NOMO-1 treated with dmso at 0.1 percent for 144 hours (cell line): ENCODE measurements at regions not wholly inside any gene's neighbourhood (a gene's known extent, or its start where the extent isn't known, plus 50 kb on each side); places are given as distances from the start of the nearest gene placed in this dataset.
"Not testable (repeated sequence)": the region's sequence is repeated elsewhere in the genome, so short reads cannot be mapped to it uniquely, and the experiment has no call there.

Source experiments
- DNase-seq: peaks from one replicate; lab custom pipeline; 2025; ENCODE audit not compliant: unreplicated experiment; lab: John Stamatoyannopoulos, UW

DNA sequence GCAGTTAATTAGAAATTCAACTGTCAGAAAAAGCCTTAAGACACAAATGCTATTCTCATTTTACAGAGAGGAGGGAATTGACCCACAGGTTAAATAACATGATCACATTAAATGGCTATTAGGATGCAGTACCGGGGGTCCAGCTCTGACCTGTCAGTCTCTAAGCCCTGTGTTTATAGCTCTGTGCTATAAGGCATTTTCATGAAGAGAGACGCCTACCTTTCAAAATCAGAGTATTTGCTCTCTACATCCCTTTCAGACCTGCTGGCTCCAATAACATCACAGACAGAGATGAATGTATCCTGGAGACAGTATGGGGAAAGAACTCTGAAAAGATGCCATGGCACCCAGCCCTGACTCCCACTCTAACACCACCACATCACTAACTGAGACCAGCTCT is 189.9 kb upstream of the PRSS58 start:
- no peak for DNase-seq

- DNase-seq: no peak
Measured at GRCh38 chr7:142445019-142445686, 187.3 kb upstream of the PRSS58 start.

GRCh38 chr7:142443216-142444010 is 185.6 kb upstream of the PRSS58 start:
- DNase-seq: peak; percentile 46

DNA sequence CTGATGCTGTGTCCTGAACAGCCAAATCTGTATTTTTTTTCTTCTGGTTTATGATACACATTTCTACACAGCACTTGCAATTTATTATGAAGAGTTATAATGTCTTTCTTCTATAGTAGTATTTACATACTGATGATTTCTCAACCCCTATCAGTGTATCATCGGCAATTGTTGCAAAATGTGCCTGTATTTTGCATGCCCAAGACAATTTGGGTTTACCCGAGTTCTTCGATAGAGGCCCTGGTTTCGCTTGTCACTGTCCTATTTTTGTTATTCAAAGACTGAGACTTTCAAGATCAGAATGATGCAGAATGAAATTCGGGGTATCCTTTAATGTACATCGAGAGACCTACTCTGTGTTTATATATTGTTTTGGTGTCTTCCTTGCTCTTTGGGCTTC is 184.5 kb upstream of the PRSS58 start:
- no peak for DNase-seq

DNA sequence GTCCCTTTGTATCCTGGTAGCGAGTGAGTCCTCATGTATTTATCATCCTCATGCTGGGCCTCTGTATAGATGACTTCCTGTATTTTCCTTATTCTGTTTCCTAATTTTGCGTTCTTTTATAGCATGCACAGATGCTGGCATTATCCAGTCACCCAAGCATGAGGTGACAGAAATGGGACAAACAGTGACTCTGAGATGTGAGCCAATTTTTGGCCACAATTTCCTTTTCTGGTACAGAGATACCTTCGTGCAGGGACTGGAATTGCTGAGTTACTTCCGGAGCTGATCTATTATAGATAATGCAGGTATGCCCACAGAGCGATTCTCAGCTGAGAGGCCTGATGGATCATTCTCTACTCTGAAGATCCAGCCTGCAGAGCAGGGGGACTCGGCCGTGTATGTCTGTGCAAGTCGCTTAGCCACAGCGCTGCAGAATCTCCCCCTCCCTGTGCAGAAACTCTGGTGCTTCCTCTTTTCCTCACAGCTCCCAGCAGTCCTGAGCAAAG is 183.1 kb upstream of the PRSS58 start:
- no peak for DNase-seq

- no peak for DNase-seq
Measured at GRCh38 chr7:142440219-142440905, 182.5 kb upstream of the PRSS58 start.

GRCh38 chr7:142439739-142440138 is 181.9 kb upstream of the PRSS58 start:
- DNase-seq: no peak

DNA sequence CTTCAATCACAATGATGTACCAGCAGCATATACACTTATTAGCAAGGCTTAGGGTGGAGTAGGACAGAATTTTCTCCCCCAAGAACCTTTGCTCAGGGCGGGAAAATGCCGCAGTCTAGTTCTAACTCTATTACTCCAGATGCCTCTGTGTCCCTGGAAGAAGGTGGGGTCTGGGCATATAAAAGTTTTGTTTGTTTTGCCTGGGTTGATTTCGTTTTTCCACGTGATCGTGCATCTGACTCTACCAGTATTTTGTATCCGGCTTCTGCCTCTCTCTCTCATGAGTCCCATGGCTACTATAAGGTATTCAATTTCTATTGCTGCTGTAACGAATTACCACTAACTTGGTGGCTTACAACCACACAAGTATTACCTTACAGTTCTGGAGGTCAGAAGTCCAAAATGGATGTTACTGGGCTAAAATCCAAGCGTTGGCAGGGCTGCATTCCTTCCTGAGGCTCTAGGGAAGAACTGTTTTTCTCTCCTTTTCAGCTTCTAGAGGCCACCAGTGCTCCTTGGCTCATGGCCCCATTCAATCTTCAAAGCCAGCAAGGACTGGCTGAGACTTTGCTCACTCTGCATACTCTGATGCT is 181.2 kb upstream of the PRSS58 start:
- DNase-seq: no peak

GRCh38 chr7:142438235-142438922 is 180.5 kb upstream of the PRSS58 start:
- peak; percentile 56 for DNase-seq

- no peak for DNase-seq
Measured at GRCh38 chr7:142437741-142438140, 179.9 kb upstream of the PRSS58 start.

DNA sequence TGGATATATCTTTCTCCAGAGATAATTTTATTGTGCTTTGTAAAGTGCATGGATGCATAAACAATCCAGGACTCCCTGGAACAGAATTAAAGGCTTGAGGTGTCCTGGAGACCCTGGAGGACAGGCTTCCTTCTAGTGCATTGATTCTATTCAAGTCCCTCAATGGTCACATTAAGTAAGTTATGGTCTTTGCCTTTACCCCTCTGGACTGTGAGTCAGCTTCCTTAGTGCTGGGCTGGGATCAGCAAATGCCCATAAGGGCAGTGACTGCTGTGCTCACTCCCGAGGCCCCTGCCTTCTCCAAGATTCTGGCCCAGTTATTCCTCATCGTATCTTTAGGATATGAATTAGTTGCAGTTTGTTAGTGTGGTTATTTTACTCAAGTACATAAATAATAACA is 178.7 kb upstream of the PRSS58 start:
- DNase-seq: no peak

GRCh38 chr7:142435606-142436005 is 177.7 kb upstream of the PRSS58 start:
- not testable (repeated sequence) for DNase-seq

DNA sequence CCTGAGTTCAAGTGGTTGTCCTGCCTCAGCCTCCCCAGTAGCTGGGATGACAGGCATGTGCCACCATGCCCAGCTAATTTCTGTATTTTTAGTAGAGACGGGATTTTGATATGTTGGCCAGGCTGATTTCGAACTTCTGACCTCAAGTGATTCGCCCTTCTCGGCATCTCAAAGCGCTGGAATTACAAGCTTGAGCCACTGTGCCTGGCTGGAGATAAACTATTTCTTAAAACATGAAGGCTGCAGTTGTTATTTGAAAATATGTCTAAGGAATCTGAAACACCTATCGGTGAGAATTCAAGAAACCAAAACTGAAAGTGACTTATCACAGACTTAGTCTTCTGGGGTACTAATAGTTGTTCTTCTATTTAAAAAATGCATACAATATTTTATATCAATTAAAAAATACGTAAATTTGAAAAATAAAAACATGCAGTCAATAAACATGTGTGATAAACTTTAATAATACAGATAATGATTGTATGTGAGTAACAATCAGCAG is 176.9 kb upstream of the PRSS58 start:
- no peak for DNase-seq

GRCh38 chr7:142434133-142434532 is 176.3 kb upstream of the PRSS58 start:
- not testable (repeated sequence) for DNase-seq

DNA sequence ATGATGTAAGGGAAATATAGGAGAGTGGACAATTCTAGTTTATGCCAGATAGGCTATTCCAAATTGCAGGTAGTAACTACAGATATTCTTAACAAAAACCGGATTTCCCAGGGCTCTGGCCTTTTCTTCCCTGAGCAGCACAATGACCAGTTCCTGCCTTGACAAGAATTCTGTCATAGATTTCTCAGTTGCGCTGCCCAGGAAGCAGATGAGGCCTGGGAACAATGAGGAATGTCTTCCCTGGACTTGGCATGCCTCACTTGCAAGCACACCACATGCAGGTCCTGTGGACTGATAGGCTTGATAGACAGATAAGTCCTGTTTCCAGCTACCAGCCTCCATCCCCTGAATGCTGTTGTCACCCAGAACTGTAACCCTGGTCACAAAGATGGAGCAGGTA is 174.5 kb upstream of the PRSS58 start:
- DNase-seq: no peak

- no peak for DNase-seq
Measured at GRCh38 chr7:142431491-142431890, 173.6 kb upstream of the PRSS58 start.

GRCh38 chr7:142428094-142428493 is 170.2 kb upstream of the PRSS58 start:
- no peak for DNase-seq

DNA sequence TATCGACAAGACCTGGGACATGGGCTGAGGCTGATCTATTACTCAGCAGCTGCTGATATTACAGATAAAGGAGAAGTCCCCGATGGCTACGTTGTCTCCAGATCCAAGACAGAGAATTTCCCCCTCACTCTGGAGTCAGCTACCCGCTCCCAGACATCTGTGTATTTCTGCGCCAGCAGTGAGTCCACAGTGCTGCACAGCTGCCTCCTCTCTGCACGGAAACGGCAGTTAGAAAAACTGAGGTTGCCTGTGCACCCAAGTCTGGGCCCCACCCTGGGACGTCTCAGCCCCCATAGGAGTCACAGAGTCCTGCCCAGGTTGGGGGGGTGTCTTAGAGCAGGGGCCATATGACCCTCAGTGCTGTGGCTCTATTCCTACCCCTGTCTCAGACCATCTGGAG is 167.4 kb upstream of the PRSS58 start:
- DNase-seq: no peak

GRCh38 chr7:142422621-142423020 is 164.8 kb upstream of the PRSS58 start:
- DNase-seq: no peak

DNA sequence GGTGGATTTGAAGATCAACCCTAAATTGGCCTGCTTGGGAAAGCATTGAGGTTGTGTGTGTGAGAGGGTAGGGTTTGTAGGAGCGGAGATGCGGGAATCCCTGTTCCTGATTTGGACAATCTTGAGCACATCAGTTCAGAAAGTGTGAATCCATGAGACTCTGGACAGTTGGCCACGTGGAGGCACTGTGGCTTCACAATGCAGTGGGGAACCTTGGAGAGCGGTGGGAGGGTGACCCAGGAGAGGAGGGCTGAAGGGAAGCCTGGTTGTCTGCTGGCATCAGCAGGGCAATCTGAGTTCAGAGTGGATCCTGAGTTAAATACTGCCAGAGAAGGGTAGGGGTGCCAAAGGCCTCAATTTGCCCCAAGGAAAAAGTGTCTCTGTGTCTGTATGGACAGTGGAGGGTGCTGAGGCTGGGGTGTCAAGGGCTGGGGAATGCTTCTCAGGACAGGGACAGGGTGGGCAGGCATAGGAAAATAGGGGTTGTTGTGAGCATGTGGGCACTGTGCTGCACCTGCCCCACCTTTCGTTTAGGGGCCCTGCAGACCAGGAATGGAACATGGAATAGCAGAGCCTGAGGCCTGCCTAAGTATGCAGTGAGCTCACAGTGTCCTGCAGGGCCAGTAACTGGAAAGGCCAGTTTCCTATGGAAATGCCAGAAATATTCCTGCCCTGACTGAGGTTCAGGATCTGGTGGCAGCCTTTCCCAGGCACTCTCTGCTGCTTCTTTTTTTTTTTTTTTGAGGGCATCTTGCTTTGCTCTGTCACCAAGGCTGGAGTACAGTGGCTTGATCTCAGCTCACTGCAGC is 162.9 kb upstream of the PRSS58 start:
- DNase-seq: no peak
